GM12878 (cell line): ENCODE measurements at regions not wholly inside any gene's neighbourhood (a gene's known extent, or its start where the extent isn't known, plus 50 kb on each side); places are given as distances from the start of the nearest gene placed in this dataset.

Experiments used
- ATAC-seq: fragments of 200-7000 bp; cut with Tn5 transposase; 3 replicates; pipeline ENCODE4 v1.9.1; 2020; ENCODE audit warnings: mild to moderate bottlenecking, moderate library complexity
- BruUV-seq: library from RNA; stranded (reverse); fragments of 400-500 nt; replicated peaks from 2 replicates; lab custom pipeline; 2021; lab: Mats Ljungman, UMichigan
- CTCF ChIA-PET: fragments of 300-600 bp; sonication (Branson Sonifier 250); formaldehyde crosslinking; extraction: SDS; loops from one replicate; lab custom pipeline; 2021; ENCODE audit warnings: inconsistent platforms; lab: Yijun Ruan, JAX
- POLR2A ChIA-PET: fragments of 350-600 bp; formaldehyde crosslinking; extraction: SDS; loops from one replicate; lab custom pipeline; 2021; ENCODE audit warnings: inconsistent platforms; lab: Charles Lee
- RAD21 ChIA-PET: fragments of 300-600 bp; sonication (Branson Sonifier 250); formaldehyde crosslinking; loops from one replicate; lab custom pipeline; 2023; ENCODE audit warnings: antibody characterized with exemption; ENCODE audit not compliant: unreplicated experiment; lab: Charles Lee
- SMC1A ChIA-PET: fragments of 300-600 bp; sonication (Branson Sonifier 250); formaldehyde crosslinking; loops from one replicate; lab custom pipeline; 2023; ENCODE audit not compliant: unreplicated experiment, uncharacterized antibody; lab: Charles Lee
- DNase-seq: peaks from one replicate; pipeline ENCODE4 v3.0.0-alpha.2; 2011; ENCODE audit warnings: low read depth, low spot score
- FAIRE-seq: peaks from 3 replicates; lab custom pipeline; 2011; peaks lifted over from hg19 to GRCh38; lab: Jason Lieb, UNC
- H2AFZ ChIP-seq: 2 replicates; pipeline ENCODE4 v1.6.0; 2011; ENCODE audit warnings: low read depth, low read length, control low read depth; ENCODE audit not compliant: control insufficient read depth
- H3K27ac ChIP-seq: 2 replicates; pipeline ENCODE4 v1.5.1; 2011; ENCODE audit warnings: control low read depth; ENCODE audit not compliant: control insufficient read depth, insufficient read depth
- H3K27me3 ChIP-seq, 2 experiments: replicated peaks in 1 of 2; 2 replicates each; pipeline versions ENCODE4 v1.6.0 to v1.6.1; 2011; ENCODE audit warnings: low read length in 1 of 2; ENCODE audit not compliant: control insufficient read depth in 2 of 2, insufficient read depth in 2 of 2
- H3K36me3 ChIP-seq, 2 experiments: 2 replicates each; pipeline ENCODE4 v1.5.1; 2011; ENCODE audit warnings: low read length in 1 of 2; ENCODE audit not compliant: control insufficient read depth in 2 of 2, insufficient read depth in 2 of 2
- H3K4me1 ChIP-seq: 2 replicates; pipeline ENCODE4 v1.6.1; 2011; ENCODE audit warnings: mild to moderate bottlenecking, low read length, moderate library complexity, mixed read lengths; ENCODE audit not compliant: control insufficient read depth, insufficient read depth
- H3K4me2 ChIP-seq: 2 replicates; pipeline ENCODE4 v1.6.0; 2011; ENCODE audit warnings: control low read depth; ENCODE audit not compliant: control insufficient read depth, insufficient read depth
- H3K4me3 ChIP-seq: fragments of 200-600 bp; sonication (generic); 2 replicates; pipeline ENCODE4 v1.5.1; 2016
- H3K79me2 ChIP-seq: 2 replicates; pipeline ENCODE4 v1.6.0; 2011; ENCODE audit warnings: low read length; ENCODE audit not compliant: control insufficient read depth, insufficient read depth
- H3K9ac ChIP-seq: 2 replicates; pipeline ENCODE4 v1.8.0; 2011; ENCODE audit warnings: low read length, control low read depth, mixed read lengths; ENCODE audit not compliant: control insufficient read depth, insufficient read depth
- H3K9me3 ChIP-seq: replicated peaks from 3 replicates; pipeline ENCODE4 v1.5.1; 2011; ENCODE audit warnings: mild to moderate bottlenecking, low read length; ENCODE audit not compliant: control insufficient read depth, insufficient read depth
- H4K20me1 ChIP-seq: 2 replicates; pipeline ENCODE4 v1.6.0; 2011; ENCODE audit not compliant: control insufficient read depth, insufficient read depth
- BCL11A ChIP-seq: IDR thresholded peaks from 2 replicates; pipeline ENCODE4 v1.6.1; 2011; ENCODE audit warnings: low read depth, low read length
- BMI1 ChIP-seq: fragments of 450-650 bp; IDR thresholded peaks from 2 replicates; pipeline ENCODE4 v1.6.1; 2016; ENCODE audit warnings: mild to moderate bottlenecking, moderate library complexity, borderline replicate concordance
- E2F8 ChIP-seq: fragments of 450-650 bp; IDR thresholded peaks from 2 replicates; pipeline ENCODE4 v1.6.1; 2018; ENCODE audit warnings: mild to moderate bottlenecking, low read depth, moderate library complexity; ENCODE audit not compliant: partially characterized antibody
- ETV6 ChIP-seq, 2 experiments: fragments of 450-650 bp in 1 of 2; IDR thresholded peaks in 1 of 2; conservative IDR thresholded peaks in 1 of 2; 2 replicates each; pipeline ENCODE4 v1.6.1; 2014; ENCODE audit warnings: antibody characterized with exemption in 1 of 2, borderline replicate concordance in 1 of 2, low read depth in 1 of 2, mild to moderate bottlenecking in 1 of 2, moderate library complexity in 1 of 2
- LARP7 ChIP-seq: fragments of 450-650 bp; IDR thresholded peaks from 2 replicates; pipeline ENCODE4 v1.6.1; 2017; ENCODE audit warnings: mild to moderate bottlenecking
- NFXL1 ChIP-seq: fragments of 450-650 bp; IDR thresholded peaks from 2 replicates; pipeline ENCODE4 v1.6.1; 2017; ENCODE audit warnings: antibody characterized with exemption, mild to moderate bottlenecking, borderline replicate concordance
- RAD21 ChIP-seq: IDR thresholded peaks from 2 replicates; pipeline ENCODE4 v1.6.1; 2011; ENCODE audit warnings: mild to moderate bottlenecking, low read depth, low read length, moderate library complexity; ENCODE audit not compliant: insufficient read depth
- ZNF592 ChIP-seq: fragments of 450-650 bp; IDR thresholded peaks from 2 replicates; pipeline ENCODE4 v1.6.1; 2017; ENCODE audit warnings: mild to moderate bottlenecking, moderate library complexity
- ZNF687 ChIP-seq: fragments of 450-650 bp; IDR thresholded peaks from 2 replicates; pipeline ENCODE4 v1.6.1; 2017; ENCODE audit warnings: mild to moderate bottlenecking, moderate library complexity
- WGBS: methylation state at CpG from one replicate; pipeline ENCODE4 v1.1.6; 2016; ENCODE audit warnings: low lambda C conversion rate; ENCODE audit not compliant: insufficient replicate concordance, insufficient coverage; ENCODE audit errors: missing lambda C conversion rate; 5-methylcytosine and 5-hydroxymethylcytosine counted together
- in situ Hi-C: fragments of 300-500 bp; cut with MboI; formaldehyde crosslinking; loops from 9 replicates; pipeline ENCODE4 v1.14.3; 2018; ENCODE audit warnings: mixed read lengths
- intact Hi-C: fragments of 100-400 bp; cut with micrococcal nuclease; formaldehyde crosslinking; loops from one replicate; pipeline ENCODE4 v1.14.2; 2022; ENCODE audit not compliant: unreplicated experiment
- TF ChIP-seq, protein P1 (sequence below): fragments of 450-650 bp; IDR thresholded peaks from 2 replicates; pipeline ENCODE4 v1.6.1; 2017; ENCODE audit warnings: mild to moderate bottlenecking, low read depth, inconsistent platforms; ENCODE audit not compliant: poor library complexity, severe bottlenecking

- no peak overlapping the region for H3K4me3 ChIP-seq
- ChIA-PET SMC1A (interaction anchor here (0.6 to 1.5 kb wide), 5 partner anchors 23 to 175 kb away, joined by 3 to 6 read pairs (median 4); no protein-coding TSS in a partner anchor), CTCF (interaction anchor here (0.7 kb wide), 1 partner anchor 31 kb away, joined by 3 read pairs; no protein-coding TSS in a partner anchor), POLR2A (interaction anchor here (0.7 to 2.0 kb wide), 4 partner anchors 9 to 127 kb away, joined by 3 to 6 read pairs (median 4); no protein-coding TSS in a partner anchor), RAD21 (interaction anchor here (0.7 to 1.4 kb wide), 6 partner anchors 9 to 127 kb away, joined by 3 read pairs; no protein-coding TSS in a partner anchor)
- DNase-seq (no peak), ATAC-seq (peak; percentile 60), FAIRE-seq (no peak)
- H3K36me3 ChIP-seq = no peaks in the 10 kb centered on the region
- intact Hi-C loops (no loop called here), in situ Hi-C loops (no loop called here)
- BruUV-seq = no TSS peak
- 8% methylated on average over 3 of the region's 3 CpGs for WGBS
- no peaks in the 10 kb centered on the region for H3K79me2 ChIP-seq
- H3K27ac ChIP-seq = no peak overlapping the region
- no peaks in the 10 kb centered on the region for H4K20me1 ChIP-seq
- H3K27me3 ChIP-seq = no peaks in the 10 kb centered on the region
- H3K4me1 ChIP-seq = no peaks in the 10 kb centered on the region
- H3K9me3 ChIP-seq = no peaks in the 10 kb centered on the region; the same call in 2 of the 3 replicates
- H3K9ac ChIP-seq = no peak overlapping the region
- no peak overlapping the region for H3K4me2 ChIP-seq
- no peak overlapping the region for H2AFZ ChIP-seq
- TF ChIP-seq ETV6 (conservative IDR thresholded peaks at IDR 0.05 in 1 of 2, IDR thresholded peaks at IDR 0.05 in 1 of 2; ENCODE audit: borderline replicate concordance in 1 of 2, low read depth in 1 of 2) (no peak), E2F8 (no peak), RAD21 (no peak), BMI1 (no peak), ZNF687 (no peak), NFXL1 (no peak), LARP7 (no peak), BCL11A (no peak), ZNF592 (no peak)
- TF ChIP-seq, protein P1, sequence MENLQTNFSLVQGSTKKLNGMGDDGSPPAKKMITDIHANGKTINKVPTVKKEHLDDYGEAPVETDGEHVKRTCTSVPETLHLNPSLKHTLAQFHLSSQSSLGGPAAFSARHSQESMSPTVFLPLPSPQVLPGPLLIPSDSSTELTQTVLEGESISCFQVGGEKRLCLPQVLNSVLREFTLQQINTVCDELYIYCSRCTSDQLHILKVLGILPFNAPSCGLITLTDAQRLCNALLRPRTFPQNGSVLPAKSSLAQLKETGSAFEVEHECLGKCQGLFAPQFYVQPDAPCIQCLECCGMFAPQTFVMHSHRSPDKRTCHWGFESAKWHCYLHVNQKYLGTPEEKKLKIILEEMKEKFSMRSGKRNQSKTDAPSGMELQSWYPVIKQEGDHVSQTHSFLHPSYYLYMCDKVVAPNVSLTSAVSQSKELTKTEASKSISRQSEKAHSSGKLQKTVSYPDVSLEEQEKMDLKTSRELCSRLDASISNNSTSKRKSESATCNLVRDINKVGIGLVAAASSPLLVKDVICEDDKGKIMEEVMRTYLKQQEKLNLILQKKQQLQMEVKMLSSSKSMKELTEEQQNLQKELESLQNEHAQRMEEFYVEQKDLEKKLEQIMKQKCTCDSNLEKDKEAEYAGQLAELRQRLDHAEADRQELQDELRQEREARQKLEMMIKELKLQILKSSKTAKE = no peak
Measured at GRCh38 chr21:41641510-41641815, 125.4 kb downstream of the RIPK4 start.
